ENCODE measurements at regions not wholly inside any gene's neighbourhood (a gene's known extent, or its start where the extent isn't known, plus 50 kb on each side); places are given as distances from the start of the nearest gene placed in this dataset.

DNA sequence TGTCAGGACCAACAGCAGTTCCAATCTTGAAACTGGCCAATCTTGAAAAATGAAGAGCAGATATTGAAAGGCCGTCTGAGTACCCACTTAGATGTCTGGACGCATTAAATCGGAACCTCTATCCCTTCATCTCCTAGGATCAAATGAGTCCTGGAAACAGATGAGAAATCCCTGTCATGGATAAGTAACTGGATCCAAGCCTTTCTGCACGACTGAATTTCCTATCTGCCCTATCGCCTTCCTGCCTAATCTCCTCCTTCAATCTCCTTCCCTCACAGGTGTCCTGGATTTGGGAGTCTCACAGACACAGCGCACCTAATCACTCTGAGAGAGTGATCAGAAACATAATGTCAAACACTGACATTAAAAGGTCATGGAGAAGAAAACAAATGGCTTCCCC lies 245.2 kb upstream of the PRSS58 start:
- Histone ChIP-seq H3K27me3 (ENCODE audit: control insufficient read depth, extremely low read depth, insufficient read depth, low read length) (no peaks in the 10 kb centered on the region), H4K20me1 (ENCODE audit: control insufficient read depth, extremely low read depth, insufficient read depth, low read length) (no peaks in the 10 kb centered on the region), H3K9ac (ENCODE audit: control insufficient read depth, extremely low read depth, insufficient read depth, low read length) (no peak overlapping the region), H3K27ac (ENCODE audit: control insufficient read depth, insufficient read depth, low read length) (no peak overlapping the region), H3K36me3 (ENCODE audit: control insufficient read depth in 2 of 2, extremely low read depth in 1 of 2, insufficient read depth in 2 of 2, low read length in 2 of 2) (no peaks in the 10 kb centered on the region), H3K4me1 (ENCODE audit: control insufficient read depth, extremely low read depth, insufficient read depth, low read length) (peaks cover 25% of the 10 kb centered on the region), H3K9me1 (ENCODE audit: control insufficient read depth, extremely low read depth, insufficient read depth, low read length) (no peaks in the 10 kb centered on the region), H3K4me3 (ENCODE audit: control insufficient read depth in 2 of 3, extremely low read depth in 1 of 3, insufficient read depth in 2 of 3, low read depth in 1 of 3, low read length in 3 of 3) (no peak overlapping the region), H3K79me2 (ENCODE audit: control insufficient read depth, insufficient read depth, low read length) (no peaks in the 10 kb centered on the region), H3K4me2 (ENCODE audit: control insufficient read depth, extremely low read depth, insufficient read depth, low read depth, low read length) (no peak overlapping the region), H2AFZ (ENCODE audit: control insufficient read depth, low read length) (no peak overlapping the region), H3K9me3 (ENCODE audit: control insufficient read depth, low read depth, low read length) (no peaks in the 10 kb centered on the region)
- FAIRE-seq = no peak
- DNase-seq (ENCODE audit: low read depth, low spot score) = no peak
- TF ChIP-seq, protein P1, sequence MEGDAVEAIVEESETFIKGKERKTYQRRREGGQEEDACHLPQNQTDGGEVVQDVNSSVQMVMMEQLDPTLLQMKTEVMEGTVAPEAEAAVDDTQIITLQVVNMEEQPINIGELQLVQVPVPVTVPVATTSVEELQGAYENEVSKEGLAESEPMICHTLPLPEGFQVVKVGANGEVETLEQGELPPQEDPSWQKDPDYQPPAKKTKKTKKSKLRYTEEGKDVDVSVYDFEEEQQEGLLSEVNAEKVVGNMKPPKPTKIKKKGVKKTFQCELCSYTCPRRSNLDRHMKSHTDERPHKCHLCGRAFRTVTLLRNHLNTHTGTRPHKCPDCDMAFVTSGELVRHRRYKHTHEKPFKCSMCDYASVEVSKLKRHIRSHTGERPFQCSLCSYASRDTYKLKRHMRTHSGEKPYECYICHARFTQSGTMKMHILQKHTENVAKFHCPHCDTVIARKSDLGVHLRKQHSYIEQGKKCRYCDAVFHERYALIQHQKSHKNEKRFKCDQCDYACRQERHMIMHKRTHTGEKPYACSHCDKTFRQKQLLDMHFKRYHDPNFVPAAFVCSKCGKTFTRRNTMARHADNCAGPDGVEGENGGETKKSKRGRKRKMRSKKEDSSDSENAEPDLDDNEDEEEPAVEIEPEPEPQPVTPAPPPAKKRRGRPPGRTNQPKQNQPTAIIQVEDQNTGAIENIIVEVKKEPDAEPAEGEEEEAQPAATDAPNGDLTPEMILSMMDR (optimal IDR thresholded peaks at IDR 0.05 in 1 of 3, IDR thresholded peaks at IDR 0.05 in 1 of 3, conservative IDR thresholded peaks at IDR 0.05 in 1 of 3; ENCODE audit: extremely low read depth in 1 of 3, insufficient read depth in 2 of 3, low read length in 3 of 3) = no peak
- TF ChIP-seq EZH2 (IDR thresholded peaks at IDR 0.05; ENCODE audit: low read length) = no peak
- dilution Hi-C loops (cut with MboI; ENCODE audit: extremely low pct_ligation_motif_present, low sequenced_read_pairs) = no loop called here

DNA sequence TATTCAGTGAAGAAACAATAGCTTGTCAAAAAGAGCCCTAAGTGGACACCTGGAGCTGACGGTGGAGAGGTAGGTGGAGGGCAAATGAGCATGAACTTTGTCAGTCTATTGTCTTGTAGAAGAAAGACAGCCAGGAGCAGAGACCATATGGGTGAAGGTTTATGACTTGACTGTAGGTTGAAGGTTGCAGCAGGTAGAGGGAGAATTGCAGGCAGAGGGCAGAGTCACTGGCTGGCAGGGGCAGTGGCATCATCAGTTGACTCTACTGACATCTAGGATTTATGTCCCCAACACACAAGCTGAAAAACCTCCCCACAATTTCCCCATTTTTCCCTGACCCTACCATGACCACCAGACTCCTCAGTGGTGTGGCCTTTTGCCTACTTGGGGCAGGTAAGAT lies 243.6 kb upstream of the PRSS58 start:
- H4K20me1 ChIP-seq (ENCODE audit: control insufficient read depth, extremely low read depth, insufficient read depth, low read length) = no peaks in the 10 kb centered on the region
- DNase-seq (ENCODE audit: low read depth, low spot score) (no peak), FAIRE-seq (no peak)
- H3K9me1 ChIP-seq (ENCODE audit: control insufficient read depth, extremely low read depth, insufficient read depth, low read length) = no peaks in the 10 kb centered on the region
- peaks cover 31% of the 10 kb centered on the region for H3K4me1 ChIP-seq (ENCODE audit: control insufficient read depth, extremely low read depth, insufficient read depth, low read length)
- TF ChIP-seq, protein P1 (optimal IDR thresholded peaks at IDR 0.05 in 1 of 3, IDR thresholded peaks at IDR 0.05 in 1 of 3, conservative IDR thresholded peaks at IDR 0.05 in 1 of 3; ENCODE audit: extremely low read depth in 1 of 3, insufficient read depth in 2 of 3, low read length in 3 of 3) = no peak
- TF ChIP-seq EZH2 (IDR thresholded peaks at IDR 0.05; ENCODE audit: low read length) = no peak
- no peak overlapping the region for H3K27ac ChIP-seq (ENCODE audit: control insufficient read depth, insufficient read depth, low read length)
- no peak overlapping the region for H3K9ac ChIP-seq (ENCODE audit: control insufficient read depth, extremely low read depth, insufficient read depth, low read length)
- no peak overlapping the region for H3K4me2 ChIP-seq (ENCODE audit: control insufficient read depth, extremely low read depth, insufficient read depth, low read depth, low read length)
- no peaks in the 10 kb centered on the region for H3K79me2 ChIP-seq (ENCODE audit: control insufficient read depth, insufficient read depth, low read length)
- H3K27me3 ChIP-seq (ENCODE audit: control insufficient read depth, extremely low read depth, insufficient read depth, low read length) = no peaks in the 10 kb centered on the region
- H3K36me3 ChIP-seq (ENCODE audit: control insufficient read depth in 2 of 2, extremely low read depth in 1 of 2, insufficient read depth in 2 of 2, low read length in 2 of 2) = no peaks in the 10 kb centered on the region
- H3K9me3 ChIP-seq (ENCODE audit: control insufficient read depth, low read depth, low read length) = no peaks in the 10 kb centered on the region
- no peak overlapping the region for H3K4me3 ChIP-seq (ENCODE audit: control insufficient read depth in 2 of 3, extremely low read depth in 1 of 3, insufficient read depth in 2 of 3, low read depth in 1 of 3, low read length in 3 of 3)
- no peak overlapping the region for H2AFZ ChIP-seq (ENCODE audit: control insufficient read depth, low read length)
- dilution Hi-C loops (cut with MboI; ENCODE audit: extremely low pct_ligation_motif_present, low sequenced_read_pairs) = no loop called here
